GM21360 (cell line): ENCODE measurements at regions not wholly inside any gene's neighbourhood (a gene's known extent, or its start where the extent isn't known, plus 50 kb on each side); places are given as distances from the start of the nearest gene placed in this dataset.

Experiments
- ATAC-seq: cut with Tn5 transposase; IDR thresholded peaks from one replicate; pipeline ENCODE4 v1.9.1; 2021; ENCODE audit warnings: mild to moderate bottlenecking, moderate library complexity; ENCODE audit not compliant: unreplicated experiment

GRCh38 chr15:95910643-95911212 lies 419.8 kb upstream of the NR2F2 start:
- ATAC-seq = no peak

- ATAC-seq = no peak
Observed at GRCh38 chr15:95911570-95912279, 418.8 kb upstream of the NR2F2 start.

GRCh38 chr15:95912280-95912625 lies 418.2 kb upstream of the NR2F2 start:
- no peak for ATAC-seq

- no peak for ATAC-seq
Observed at GRCh38 chr15:95912728-95913127, 417.8 kb upstream of the NR2F2 start.

GRCh38 chr15:95916568-95916967 lies 413.9 kb upstream of the NR2F2 start:
- ATAC-seq = no peak

GRCh38 chr15:95918525-95918924 lies 412.0 kb upstream of the NR2F2 start:
- no peak for ATAC-seq

GRCh38 chr15:95919460-95919859 lies 411.0 kb upstream of the NR2F2 start:
- no peak for ATAC-seq

GRCh38 chr15:95921404-95921803 lies 409.1 kb upstream of the NR2F2 start:
- ATAC-seq = no peak

- peak; percentile 85 for ATAC-seq
Observed at GRCh38 chr15:95922431-95922830, 408.1 kb upstream of the NR2F2 start.

GRCh38 chr15:95923792-95924191 lies 406.7 kb upstream of the NR2F2 start:
- ATAC-seq = no peak

- no peak for ATAC-seq
Observed at GRCh38 chr15:95928822-95929221, 401.7 kb upstream of the NR2F2 start.

- no peak for ATAC-seq
Observed at GRCh38 chr15:95929232-95929846, 401.2 kb upstream of the NR2F2 start.

- ATAC-seq = no peak
Observed at GRCh38 chr15:95930659-95931375, 399.7 kb upstream of the NR2F2 start.

GRCh38 chr15:95931619-95932018 lies 398.9 kb upstream of the NR2F2 start:
- ATAC-seq = no peak

GRCh38 chr15:95932141-95932540 lies 398.4 kb upstream of the NR2F2 start:
- no peak for ATAC-seq

- no peak for ATAC-seq
Observed at GRCh38 chr15:95932676-95933075, 397.8 kb upstream of the NR2F2 start.

- ATAC-seq = no peak
Observed at GRCh38 chr15:95935852-95936251, 394.6 kb upstream of the NR2F2 start.

- no peak for ATAC-seq
Observed at GRCh38 chr15:95937128-95937528, 393.4 kb upstream of the NR2F2 start.

- no peak for ATAC-seq
Observed at GRCh38 chr15:95940431-95940985, 390.0 kb upstream of the NR2F2 start.

- no peak for ATAC-seq
Observed at GRCh38 chr15:95944193-95944592, 386.3 kb upstream of the NR2F2 start.

- ATAC-seq = no peak
Observed at GRCh38 chr15:95944661-95945255, 385.7 kb upstream of the NR2F2 start.
